HG02943 (cell line): ENCODE measurements at regions not wholly inside any gene's neighbourhood (a gene's known extent, or its start where the extent isn't known, plus 50 kb on each side); places are given as distances from the start of the nearest gene placed in this dataset.

Source experiments
- ATAC-seq: cut with Tn5 transposase; IDR thresholded peaks from one replicate; pipeline ENCODE4 v1.9.1; 2021; ENCODE audit warnings: mild to moderate bottlenecking, low read depth, moderate library complexity; ENCODE audit not compliant: unreplicated experiment

- ATAC-seq: no peak
These were observed 798.7 kb upstream of the AGA start for GRCh38 chr4:178240891-178241290.

- ATAC-seq: no peak
These were observed 799.4 kb upstream of the AGA start for GRCh38 chr4:178241601-178242118.

- no peak for ATAC-seq
These were observed 800.4 kb upstream of the AGA start for GRCh38 chr4:178242655-178243054.

GRCh38 chr4:178244785-178245184 lies 802.5 kb upstream of the AGA start:
- no peak for ATAC-seq

- no peak for ATAC-seq
These were observed 812.9 kb upstream of the AGA start for GRCh38 chr4:178255172-178255571.

GRCh38 chr4:178258603-178259002 lies 816.4 kb upstream of the AGA start:
- no peak for ATAC-seq

- no peak for ATAC-seq
These were observed 817.3 kb upstream of the AGA start for GRCh38 chr4:178259566-178259965.

GRCh38 chr4:178264001-178264400 lies 821.8 kb upstream of the AGA start:
- no peak for ATAC-seq

GRCh38 chr4:178271386-178271785 lies 829.1 kb upstream of the AGA start:
- ATAC-seq: no peak

GRCh38 chr4:178273168-178273567 lies 830.9 kb upstream of the AGA start:
- ATAC-seq: no peak

GRCh38 chr4:178275671-178276360 lies 833.6 kb upstream of the AGA start:
- ATAC-seq: no peak

- no peak for ATAC-seq
These were observed 838.1 kb upstream of the AGA start for GRCh38 chr4:178280362-178280761.

GRCh38 chr4:178288462-178288861 lies 846.2 kb upstream of the AGA start:
- ATAC-seq: no peak

- ATAC-seq: no peak
These were observed 851.4 kb upstream of the AGA start for GRCh38 chr4:178293601-178294000.

- ATAC-seq: no peak
These were observed 854.4 kb upstream of the AGA start for GRCh38 chr4:178296669-178297068.

- no peak for ATAC-seq
These were observed 864.3 kb upstream of the AGA start for GRCh38 chr4:178306565-178306964.

- ATAC-seq: no peak
These were observed 867.7 kb upstream of the AGA start for GRCh38 chr4:178309890-178310289.

GRCh38 chr4:178311997-178312396 lies 869.8 kb upstream of the AGA start:
- no peak for ATAC-seq

- ATAC-seq: no peak
These were observed 872.0 kb upstream of the AGA start for GRCh38 chr4:178314287-178314686.

- ATAC-seq: no peak
These were observed 874.0 kb upstream of the AGA start for GRCh38 chr4:178316211-178316610.

- no peak for ATAC-seq
These were observed 877.8 kb upstream of the AGA start for GRCh38 chr4:178320003-178320402.

- no peak for ATAC-seq
These were observed 880.4 kb upstream of the AGA start for GRCh38 chr4:178322524-178323183.
